Panc1 (cell line): ENCODE measurements at regions not wholly inside any gene's neighbourhood (a gene's known extent, or its start where the extent isn't known, plus 50 kb on each side); places are given as distances from the start of the nearest gene placed in this dataset.

Experiments
- ATAC-seq: fragments of 200-7000 bp; cut with Tn5 transposase; 2 replicates; pipeline ENCODE4 v1.9.1; 2020; ENCODE audit warnings: mild to moderate bottlenecking, moderate library complexity
- BruUV-seq: library from RNA; stranded (reverse); fragments of 400-500 nt; replicated peaks from 2 replicates; lab custom pipeline; 2021; lab: Mats Ljungman, UMichigan
- CTCF ChIA-PET: fragments of 300-600 bp; sonication (Branson Sonifier 250); formaldehyde crosslinking; loops from one replicate; lab custom pipeline; 2022; ENCODE audit warnings: antibody characterized with exemption; lab: Charles Lee
- POLR2A ChIA-PET: fragments of 300-600 bp; sonication (Branson Sonifier 250); formaldehyde crosslinking; loops from one replicate; lab custom pipeline; 2022; ENCODE audit warnings: antibody characterized with exemption; lab: Charles Lee
- DNase-seq: peaks from one replicate; pipeline ENCODE4 v3.0.0-alpha.2; 2010; ENCODE audit warnings: low read depth, low spot score
- H3K27ac ChIP-seq: 2 replicates; pipeline ENCODE4 v1.5.1; 2011; ENCODE audit warnings: mild to moderate bottlenecking, low read length, inconsistent platforms
- H3K27me3 ChIP-seq: fragments of 200-500 bp; sonication (Bioruptor generic); 2 replicates; pipeline ENCODE4 v1.6.0; 2014; ENCODE audit warnings: low read length, inconsistent platforms; ENCODE audit not compliant: control insufficient read depth, insufficient read depth
- H3K36me3 ChIP-seq: fragments of 200-500 bp; sonication (Bioruptor generic); 2 replicates; pipeline ENCODE4 v1.5.1; 2014; ENCODE audit warnings: inconsistent platforms, mild to moderate bottlenecking, low read length, moderate library complexity; ENCODE audit not compliant: control insufficient read depth, insufficient read depth
- H3K4me1 ChIP-seq: 2 replicates; pipeline ENCODE4 v1.5.1; 2011; ENCODE audit warnings: inconsistent platforms, mild to moderate bottlenecking, low read length, moderate library complexity; ENCODE audit not compliant: control insufficient read depth, insufficient read depth
- H3K4me3 ChIP-seq, 2 experiments: 2 replicates each; pipeline ENCODE4 v1.5.1; 2011 to 2012; ENCODE audit warnings: low read depth in 2 of 2, low read length in 2 of 2, mild to moderate bottlenecking in 2 of 2, inconsistent platforms in 1 of 2, moderate library complexity in 1 of 2
- H3K9me3 ChIP-seq: fragments of 200-500 bp; sonication (Bioruptor generic); 2 replicates; pipeline ENCODE4 v1.5.1; 2014; ENCODE audit warnings: low read depth, mild to moderate bottlenecking, inconsistent platforms, low read length, moderate library complexity; ENCODE audit not compliant: control insufficient read depth, insufficient read depth
- POLR2AphosphoS5 ChIP-seq: IDR thresholded peaks from 2 replicates; pipeline ENCODE4 v1.6.1; 2012; ENCODE audit warnings: mild to moderate bottlenecking, low read depth, low read length, moderate library complexity
- SIN3A ChIP-seq: IDR thresholded peaks from 2 replicates; pipeline ENCODE4 v1.6.1; 2012; ENCODE audit warnings: low read depth, mild to moderate bottlenecking, low read length, moderate library complexity, borderline replicate concordance; ENCODE audit not compliant: insufficient read depth
- TCF7L2 ChIP-seq: IDR thresholded peaks from 2 replicates; pipeline ENCODE4 v1.6.1; 2011; ENCODE audit warnings: mild to moderate bottlenecking, low read depth, low read length, inconsistent platforms
- in situ Hi-C: cut with HindIII; loops from 2 replicates; pipeline ENCODE4 v1.10.0; 2016; ENCODE audit warnings: low sequenced_read_pairs, low pct_unique_long_range_greater_than_20kb
- intact Hi-C: fragments of 100-400 bp; cut with micrococcal nuclease; formaldehyde crosslinking; loops from one replicate; pipeline ENCODE4 v1.10.0; 2022; ENCODE audit not compliant: unreplicated experiment
- TF ChIP-seq, protein P1 (sequence below), 2 experiments: IDR thresholded peaks; 2 replicates each; pipeline ENCODE4 v1.6.1; 2011 to 2012; ENCODE audit warnings: low read depth in 2 of 2, control low read depth in 1 of 2, low read length in 1 of 2, mild to moderate bottlenecking in 1 of 2, moderate library complexity in 1 of 2; ENCODE audit not compliant: insufficient read depth in 1 of 2
- TF ChIP-seq, protein P2 (sequence below): fragments of 450-650 bp; IDR thresholded peaks from 2 replicates; pipeline ENCODE4 v1.5.1; 2017; ENCODE audit warnings: mild to moderate bottlenecking

DNA sequence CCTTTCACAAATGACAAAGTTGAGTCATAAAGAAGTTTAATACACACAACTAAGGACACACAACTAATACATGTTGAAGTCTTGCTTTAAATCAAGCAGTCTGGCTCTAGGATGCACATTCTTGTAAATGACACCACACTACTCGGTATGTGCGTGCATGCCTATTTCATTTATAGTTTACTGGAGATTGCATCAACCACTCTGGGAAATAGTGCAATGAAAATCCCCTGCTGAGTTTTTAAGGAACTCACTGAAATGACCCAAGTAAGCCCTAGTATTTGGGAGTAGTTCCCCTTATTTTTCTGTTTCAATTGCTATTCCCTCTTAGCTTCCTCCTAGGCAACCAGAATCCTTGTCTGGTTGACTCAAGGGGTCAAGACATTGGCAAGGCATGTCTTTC lies 160.2 kb upstream of the LARGE1 start:
- CTCF ChIA-PET, result no interaction called here
- BruUV-seq, result no TSS peak
- in situ Hi-C loops, result no loop called here
- ATAC-seq (no peak), DNase-seq (no peak)
- no peaks in the 10 kb centered on the region for H3K27me3 ChIP-seq
- H3K4me1 ChIP-seq, result no peaks in the 10 kb centered on the region
- no peak overlapping the region for H3K4me3 ChIP-seq
- POLR2A ChIA-PET, result no interaction called here
- H3K27ac ChIP-seq, result no peak overlapping the region
- intact Hi-C loops, result no loop called here
- H3K9me3 ChIP-seq, result no peaks in the 10 kb centered on the region
- TF ChIP-seq, protein P1, sequence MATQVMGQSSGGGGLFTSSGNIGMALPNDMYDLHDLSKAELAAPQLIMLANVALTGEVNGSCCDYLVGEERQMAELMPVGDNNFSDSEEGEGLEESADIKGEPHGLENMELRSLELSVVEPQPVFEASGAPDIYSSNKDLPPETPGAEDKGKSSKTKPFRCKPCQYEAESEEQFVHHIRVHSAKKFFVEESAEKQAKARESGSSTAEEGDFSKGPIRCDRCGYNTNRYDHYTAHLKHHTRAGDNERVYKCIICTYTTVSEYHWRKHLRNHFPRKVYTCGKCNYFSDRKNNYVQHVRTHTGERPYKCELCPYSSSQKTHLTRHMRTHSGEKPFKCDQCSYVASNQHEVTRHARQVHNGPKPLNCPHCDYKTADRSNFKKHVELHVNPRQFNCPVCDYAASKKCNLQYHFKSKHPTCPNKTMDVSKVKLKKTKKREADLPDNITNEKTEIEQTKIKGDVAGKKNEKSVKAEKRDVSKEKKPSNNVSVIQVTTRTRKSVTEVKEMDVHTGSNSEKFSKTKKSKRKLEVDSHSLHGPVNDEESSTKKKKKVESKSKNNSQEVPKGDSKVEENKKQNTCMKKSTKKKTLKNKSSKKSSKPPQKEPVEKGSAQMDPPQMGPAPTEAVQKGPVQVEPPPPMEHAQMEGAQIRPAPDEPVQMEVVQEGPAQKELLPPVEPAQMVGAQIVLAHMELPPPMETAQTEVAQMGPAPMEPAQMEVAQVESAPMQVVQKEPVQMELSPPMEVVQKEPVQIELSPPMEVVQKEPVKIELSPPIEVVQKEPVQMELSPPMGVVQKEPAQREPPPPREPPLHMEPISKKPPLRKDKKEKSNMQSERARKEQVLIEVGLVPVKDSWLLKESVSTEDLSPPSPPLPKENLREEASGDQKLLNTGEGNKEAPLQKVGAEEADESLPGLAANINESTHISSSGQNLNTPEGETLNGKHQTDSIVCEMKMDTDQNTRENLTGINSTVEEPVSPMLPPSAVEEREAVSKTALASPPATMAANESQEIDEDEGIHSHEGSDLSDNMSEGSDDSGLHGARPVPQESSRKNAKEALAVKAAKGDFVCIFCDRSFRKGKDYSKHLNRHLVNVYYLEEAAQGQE (IDR thresholded peaks at IDR 0.05; ENCODE audit: insufficient read depth in 1 of 2, low read depth in 2 of 2, low read length in 1 of 2), result no peak
- TF ChIP-seq, protein P2, sequence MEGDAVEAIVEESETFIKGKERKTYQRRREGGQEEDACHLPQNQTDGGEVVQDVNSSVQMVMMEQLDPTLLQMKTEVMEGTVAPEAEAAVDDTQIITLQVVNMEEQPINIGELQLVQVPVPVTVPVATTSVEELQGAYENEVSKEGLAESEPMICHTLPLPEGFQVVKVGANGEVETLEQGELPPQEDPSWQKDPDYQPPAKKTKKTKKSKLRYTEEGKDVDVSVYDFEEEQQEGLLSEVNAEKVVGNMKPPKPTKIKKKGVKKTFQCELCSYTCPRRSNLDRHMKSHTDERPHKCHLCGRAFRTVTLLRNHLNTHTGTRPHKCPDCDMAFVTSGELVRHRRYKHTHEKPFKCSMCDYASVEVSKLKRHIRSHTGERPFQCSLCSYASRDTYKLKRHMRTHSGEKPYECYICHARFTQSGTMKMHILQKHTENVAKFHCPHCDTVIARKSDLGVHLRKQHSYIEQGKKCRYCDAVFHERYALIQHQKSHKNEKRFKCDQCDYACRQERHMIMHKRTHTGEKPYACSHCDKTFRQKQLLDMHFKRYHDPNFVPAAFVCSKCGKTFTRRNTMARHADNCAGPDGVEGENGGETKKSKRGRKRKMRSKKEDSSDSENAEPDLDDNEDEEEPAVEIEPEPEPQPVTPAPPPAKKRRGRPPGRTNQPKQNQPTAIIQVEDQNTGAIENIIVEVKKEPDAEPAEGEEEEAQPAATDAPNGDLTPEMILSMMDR, result no peak
- no peak for TF ChIP-seq SIN3A
- no peak for TF ChIP-seq TCF7L2
- TF ChIP-seq POLR2AphosphoS5, result no peak
- H3K36me3 ChIP-seq, result no peaks in the 10 kb centered on the region

DNA sequence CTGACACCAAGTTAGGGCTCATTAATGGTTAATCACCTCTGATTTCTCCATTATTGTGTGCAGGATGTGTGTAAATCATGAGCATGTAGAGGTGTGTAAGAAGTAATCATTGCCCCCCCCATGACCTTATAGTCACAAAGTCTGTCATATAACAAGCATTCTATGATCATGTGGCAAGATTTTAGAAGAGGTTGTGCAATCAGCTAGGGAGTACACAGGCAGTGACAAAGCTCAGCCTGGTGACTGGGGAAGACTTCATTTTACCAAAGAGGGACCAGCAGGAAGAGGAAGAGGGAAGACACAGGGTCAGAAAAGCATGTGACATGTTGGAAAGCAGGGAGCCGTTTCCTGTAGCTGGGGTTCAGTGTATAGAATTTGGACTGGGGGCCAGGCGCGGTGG lies 176.5 kb upstream of the LARGE1 start:
- no peak overlapping the region for H3K27ac ChIP-seq
- H3K27me3 ChIP-seq, result no peaks in the 10 kb centered on the region
- no peak for DNase-seq
- ChIA-PET CTCF (no interaction called here), POLR2A (no interaction called here)
- ATAC-seq, result no peak
- BruUV-seq, result no TSS peak
- no peaks in the 10 kb centered on the region for H3K9me3 ChIP-seq
- in situ Hi-C loops, result no loop called here
- TF ChIP-seq, protein P2, result no peak
- TF ChIP-seq TCF7L2 (no peak), SIN3A (no peak)
- no peaks in the 10 kb centered on the region for H3K36me3 ChIP-seq
- H3K4me3 ChIP-seq, result no peak overlapping the region
- intact Hi-C loops, result no loop called here
- H3K4me1 ChIP-seq, result no peaks in the 10 kb centered on the region

DNA sequence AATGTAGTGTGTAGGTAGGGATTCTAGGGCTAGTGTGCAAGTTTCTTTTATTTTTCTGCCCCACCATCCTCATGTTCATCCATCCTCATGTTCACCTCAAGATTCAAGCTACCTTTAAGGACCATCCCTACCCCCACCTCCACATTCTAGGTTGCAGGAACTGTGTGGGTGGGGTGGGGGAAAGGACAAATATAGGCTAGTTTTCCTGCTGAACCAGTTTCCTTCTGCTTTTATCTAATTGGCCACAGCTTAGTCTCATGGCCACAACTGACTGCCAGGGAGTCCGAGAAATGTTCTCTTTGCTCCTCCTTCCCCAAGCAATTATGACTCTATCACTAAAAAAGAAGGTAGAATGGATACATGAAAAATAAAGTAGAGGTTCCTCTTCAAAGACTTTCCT lies 179.0 kb upstream of the LARGE1 start:
- TF ChIP-seq, protein P1 (IDR thresholded peaks at IDR 0.05; ENCODE audit: insufficient read depth in 1 of 2, low read depth in 2 of 2, low read length in 1 of 2), result no peak
- TF ChIP-seq SIN3A (no peak), POLR2AphosphoS5 (no peak), TCF7L2 (no peak)
- TF ChIP-seq, protein P2, result no peak
- Histone ChIP-seq H3K27me3 (no peaks in the 10 kb centered on the region), H3K4me3 (no peak overlapping the region), H3K27ac (no peak overlapping the region), H3K36me3 (no peaks in the 10 kb centered on the region), H3K4me1 (no peaks in the 10 kb centered on the region), H3K9me3 (no peaks in the 10 kb centered on the region)
- intact Hi-C loops, result no loop called here
- ChIA-PET POLR2A (no interaction called here), CTCF (no interaction called here)
- no peak for DNase-seq
- no TSS peak for BruUV-seq
- no peak for ATAC-seq
- in situ Hi-C loops, result no loop called here
